ENCODE measurements at regions not wholly inside any gene's neighbourhood (a gene's known extent, or its start where the extent isn't known, plus 50 kb on each side); places are given as distances from the start of the nearest gene placed in this dataset.
"Not testable (repeated sequence)": the region's sequence is repeated elsewhere in the genome, so short reads cannot be mapped to it uniquely, and the experiment has no call there.

DNA sequence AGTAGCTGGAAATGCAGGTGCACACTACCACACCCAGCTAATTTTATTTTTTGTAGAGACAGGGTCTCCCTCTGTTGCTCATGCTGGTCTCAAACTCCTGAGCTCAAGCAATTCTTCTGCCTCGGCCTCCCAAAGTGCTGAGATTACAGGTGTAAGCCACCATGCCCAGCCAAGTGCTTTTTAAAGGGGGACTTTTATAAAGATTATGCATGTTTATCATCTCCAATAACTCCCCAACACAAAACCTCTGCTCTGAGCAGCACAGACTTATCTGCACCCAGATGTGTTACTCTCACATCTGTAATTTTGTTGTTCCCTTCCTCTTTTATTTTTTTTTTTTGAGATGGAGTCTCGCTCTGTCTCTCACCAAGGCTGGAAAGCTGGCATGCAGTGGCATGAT is 108.6 kb downstream of the TRIM69 start:
- TF ChIP-seq, protein P1, sequence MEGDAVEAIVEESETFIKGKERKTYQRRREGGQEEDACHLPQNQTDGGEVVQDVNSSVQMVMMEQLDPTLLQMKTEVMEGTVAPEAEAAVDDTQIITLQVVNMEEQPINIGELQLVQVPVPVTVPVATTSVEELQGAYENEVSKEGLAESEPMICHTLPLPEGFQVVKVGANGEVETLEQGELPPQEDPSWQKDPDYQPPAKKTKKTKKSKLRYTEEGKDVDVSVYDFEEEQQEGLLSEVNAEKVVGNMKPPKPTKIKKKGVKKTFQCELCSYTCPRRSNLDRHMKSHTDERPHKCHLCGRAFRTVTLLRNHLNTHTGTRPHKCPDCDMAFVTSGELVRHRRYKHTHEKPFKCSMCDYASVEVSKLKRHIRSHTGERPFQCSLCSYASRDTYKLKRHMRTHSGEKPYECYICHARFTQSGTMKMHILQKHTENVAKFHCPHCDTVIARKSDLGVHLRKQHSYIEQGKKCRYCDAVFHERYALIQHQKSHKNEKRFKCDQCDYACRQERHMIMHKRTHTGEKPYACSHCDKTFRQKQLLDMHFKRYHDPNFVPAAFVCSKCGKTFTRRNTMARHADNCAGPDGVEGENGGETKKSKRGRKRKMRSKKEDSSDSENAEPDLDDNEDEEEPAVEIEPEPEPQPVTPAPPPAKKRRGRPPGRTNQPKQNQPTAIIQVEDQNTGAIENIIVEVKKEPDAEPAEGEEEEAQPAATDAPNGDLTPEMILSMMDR (IDR thresholded peaks at IDR 0.05) = not testable (repeated sequence)
- TF ChIP-seq POLR2AphosphoS5, POLR2A (IDR thresholded peaks at IDR 0.05): not testable (repeated sequence)

All from prostate gland (tissue), 2 donors.